HCT116 (cell line): ENCODE measurements at regions not wholly inside any gene's neighbourhood (a gene's known extent, or its start where the extent isn't known, plus 50 kb on each side); places are given as distances from the start of the nearest gene placed in this dataset.
"Not testable (repeated sequence)": the region's sequence is repeated elsewhere in the genome, so short reads cannot be mapped to it uniquely, and the experiment has no call there.

Experiments
- ATF3 ChIP-seq: IDR thresholded peaks from 2 replicates; pipeline ENCODE4 v1.6.1; 2012
- CTCF ChIP-seq, 3 experiments: fragments of 200-600 bp in 1 of 3; sonication (generic) in 1 of 3; IDR thresholded peaks in 2 of 3; conservative IDR thresholded peaks in 1 of 3; 2 replicates each; pipeline ENCODE4 v1.5.1; 2012 to 2017; ENCODE audit warnings: low read depth in 2 of 3, low read length in 2 of 3, antibody characterized with exemption in 1 of 3, borderline replicate concordance in 1 of 3, control low read depth in 1 of 3, mild to moderate bottlenecking in 1 of 3, mixed read lengths in 1 of 3, mixed run types in 1 of 3, moderate library complexity in 1 of 3; ENCODE audit not compliant: insufficient read depth in 1 of 3
- EZH2 ChIP-seq: fragments of 200-600 bp; sonication (generic); IDR thresholded peaks from 2 replicates; pipeline ENCODE4 v1.6.1; 2017; ENCODE audit warnings: antibody characterized with exemption, mixed run types
- FOSL1 ChIP-seq: IDR thresholded peaks from 2 replicates; pipeline ENCODE4 v1.6.1; 2012; ENCODE audit warnings: low read depth
- REST ChIP-seq: IDR thresholded peaks from 2 replicates; pipeline ENCODE4 v1.6.1; 2012; ENCODE audit warnings: low read depth

GRCh38 chr3:171924864-171925263 is 81.7 kb downstream of the TMEM212 start:
- TF ChIP-seq ATF3; CTCF (IDR thresholded peaks at IDR 0.05 in 2 of 3, conservative IDR thresholded peaks at IDR 0.05 in 1 of 3; ENCODE audit: borderline replicate concordance in 1 of 3, insufficient read depth in 1 of 3, low read depth in 2 of 3, low read length in 2 of 3); EZH2; REST; FOSL1: not testable (repeated sequence)
